ENCODE measurements at regions not wholly inside any gene's neighbourhood (a gene's known extent, or its start where the extent isn't known, plus 50 kb on each side); places are given as distances from the start of the nearest gene placed in this dataset.
"Not testable (repeated sequence)": the region's sequence is repeated elsewhere in the genome, so short reads cannot be mapped to it uniquely, and the experiment has no call there.

DNA sequence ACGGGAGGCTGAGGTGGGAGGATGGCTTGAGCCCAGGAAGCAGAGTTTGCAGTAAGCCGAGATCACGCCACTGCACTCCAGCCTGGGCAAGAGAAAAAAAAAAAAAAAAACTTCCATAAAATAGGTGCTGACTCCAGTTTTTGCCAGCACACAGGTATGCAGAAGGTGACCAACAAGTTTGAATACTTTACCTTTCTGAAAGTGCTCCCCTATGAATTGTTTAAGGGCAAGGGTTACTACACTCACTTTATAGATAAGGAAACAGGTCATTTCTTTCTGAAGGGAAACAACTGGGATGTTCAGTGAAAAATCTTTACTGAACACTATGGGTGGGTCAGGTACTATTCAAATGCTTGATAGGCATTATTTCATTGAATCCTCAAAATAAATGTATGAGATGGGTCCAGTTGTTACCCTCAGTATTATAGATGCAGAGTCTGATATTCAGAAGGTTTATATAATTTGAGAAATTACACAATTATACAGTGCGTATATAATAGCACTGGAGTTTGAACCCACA lies 538.5 kb downstream of the INSC start:
- DNase-seq (ENCODE audit: low read depth), result no peak

DNA sequence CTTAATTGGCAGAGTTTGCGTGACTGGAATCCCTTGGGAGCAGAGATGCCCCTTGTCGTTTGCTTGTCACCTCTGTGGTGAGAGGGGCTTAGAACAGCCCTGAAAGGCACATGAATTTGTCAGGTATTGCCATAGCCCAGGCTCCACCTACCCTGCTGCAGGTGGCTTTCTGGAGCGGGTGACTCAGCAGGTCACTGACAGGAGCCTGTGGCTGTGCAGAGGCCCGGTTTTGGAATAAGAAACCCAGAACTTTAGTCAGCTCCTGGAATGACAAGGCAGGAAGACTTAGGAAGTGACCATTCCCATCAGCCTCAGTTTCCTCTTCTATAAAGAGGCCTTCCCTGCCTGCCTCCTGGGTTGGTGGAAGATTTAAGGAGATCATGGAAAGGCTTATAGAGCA lies 539.7 kb downstream of the INSC start:
- DNase-seq (ENCODE audit: low read depth), result no peak

DNA sequence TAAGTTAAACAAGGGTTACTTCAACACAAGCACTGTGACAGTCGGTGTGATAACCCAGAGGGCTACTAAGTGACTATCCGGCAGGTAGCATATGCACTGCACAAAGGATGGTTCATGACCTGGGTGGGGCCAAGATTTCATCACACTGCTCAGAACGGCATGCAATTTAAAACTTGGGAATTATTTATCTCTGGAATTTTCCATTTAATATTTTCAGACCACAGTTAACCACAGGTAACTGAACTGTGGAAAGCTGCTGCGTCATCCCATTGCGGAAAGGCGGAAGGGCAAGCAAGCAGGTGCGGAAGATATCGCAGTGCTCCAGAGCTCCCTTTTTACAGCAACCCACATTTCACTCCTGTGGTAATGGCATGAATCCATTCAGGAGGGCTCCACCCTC lies 540.8 kb downstream of the INSC start:
- no peak for DNase-seq (ENCODE audit: low read depth)

DNA sequence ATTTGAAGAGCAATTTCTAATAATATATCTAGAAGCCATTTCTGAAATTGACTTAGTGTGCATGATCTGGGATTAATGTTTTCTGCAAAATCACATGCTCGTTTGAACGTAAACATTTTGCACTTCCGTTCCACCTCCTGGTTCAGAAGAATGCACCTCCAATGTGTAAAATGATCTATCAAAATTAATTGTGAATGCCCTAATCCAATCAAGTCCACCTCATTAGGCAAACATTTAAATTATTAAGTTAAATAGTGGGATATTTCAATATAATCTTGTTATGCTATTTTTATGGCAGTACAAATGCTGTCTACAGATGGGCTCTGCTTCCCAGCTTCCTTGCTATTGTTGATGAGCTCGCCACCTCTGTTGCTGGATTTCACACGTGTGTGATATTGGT lies 542.5 kb downstream of the INSC start:
- DNase-seq (ENCODE audit: low read depth), result no peak

DNA sequence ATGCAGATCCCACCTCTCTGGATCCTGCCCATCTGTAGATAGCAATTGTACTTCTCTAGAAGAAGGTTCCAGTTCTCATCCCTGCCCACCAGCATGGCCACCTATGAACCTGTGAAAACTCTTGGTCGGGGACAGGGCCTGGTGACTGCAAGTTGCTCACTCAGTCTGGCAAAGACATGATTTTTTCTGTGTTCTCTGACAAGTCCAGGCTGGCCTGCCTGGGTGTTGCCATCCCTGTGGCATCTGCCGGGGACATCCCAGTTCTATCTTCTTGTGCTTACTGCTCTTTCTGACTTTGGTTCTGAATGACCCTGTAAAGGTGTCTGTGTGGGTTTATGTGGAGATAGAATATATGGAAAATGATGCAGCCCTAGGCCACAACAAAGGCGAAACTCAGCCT lies 545.8 kb downstream of the INSC start:
- no peak for DNase-seq (ENCODE audit: low read depth)

DNA sequence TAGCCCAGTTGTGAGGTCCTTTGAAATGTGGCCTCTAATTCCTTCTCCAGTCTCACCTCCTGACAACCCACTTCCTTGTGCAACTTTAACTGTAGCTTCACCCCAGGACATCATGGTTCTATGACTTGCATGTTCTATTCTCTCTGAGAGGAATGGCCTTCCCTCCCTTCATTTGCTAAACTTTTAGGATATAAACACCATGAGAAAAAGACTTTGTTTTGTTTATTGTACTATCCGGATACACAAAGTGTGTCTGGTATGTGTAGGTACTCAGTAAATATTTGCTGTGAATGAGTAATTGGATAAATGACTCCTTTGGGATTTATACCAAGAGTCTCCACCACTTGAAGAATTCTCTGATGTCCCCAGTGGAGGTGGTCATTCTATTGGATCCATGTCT lies 547.6 kb downstream of the INSC start:
- no peak for DNase-seq (ENCODE audit: low read depth)

DNA sequence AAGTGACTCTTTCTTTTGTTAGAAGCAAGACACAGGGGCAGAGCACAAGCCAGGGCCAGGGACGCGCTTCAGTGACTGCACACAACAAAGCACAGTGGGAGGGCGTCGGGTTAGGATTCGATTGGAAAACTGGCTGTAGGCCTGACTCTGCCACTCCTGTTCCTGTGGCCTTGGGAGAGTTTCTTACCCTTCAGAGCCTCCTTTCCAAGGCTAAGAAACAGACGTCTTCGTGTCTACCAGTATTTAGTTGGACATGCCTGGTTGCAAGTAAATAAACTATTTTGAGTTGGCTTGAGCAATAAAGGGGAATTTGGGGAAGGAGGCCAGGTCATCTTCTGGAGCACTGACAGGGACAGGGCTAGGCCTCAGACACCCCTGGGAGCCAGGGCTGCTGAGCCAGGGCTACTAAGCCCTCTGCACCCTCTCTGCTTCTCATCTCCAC lies 549.1 kb downstream of the INSC start:
- no peak for DNase-seq (ENCODE audit: low read depth)

DNA sequence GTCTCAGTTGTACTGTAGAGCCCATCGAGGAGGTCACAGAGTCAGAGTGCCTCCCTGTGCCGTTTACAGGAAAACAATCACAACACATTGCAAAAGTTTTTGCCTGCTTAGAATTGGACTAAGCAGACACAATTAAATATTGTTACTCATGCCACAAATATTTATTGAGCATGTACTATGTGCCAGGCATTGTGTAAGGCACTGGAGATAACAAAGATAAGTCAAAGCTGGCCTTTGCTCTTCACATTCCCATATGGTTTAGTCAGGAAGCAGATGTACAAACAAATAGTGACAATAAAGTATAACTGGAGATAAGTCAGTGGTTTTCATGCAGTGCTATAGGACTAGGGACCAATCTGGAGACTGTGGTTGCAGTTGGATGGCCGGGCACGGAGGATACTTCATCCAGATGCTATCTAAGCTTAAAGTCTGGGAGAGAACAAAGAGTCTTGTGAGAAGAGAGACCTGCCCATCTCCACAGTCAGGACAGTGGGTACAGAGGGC lies 550.7 kb downstream of the INSC start:
- no peak for DNase-seq (ENCODE audit: low read depth)

DNA sequence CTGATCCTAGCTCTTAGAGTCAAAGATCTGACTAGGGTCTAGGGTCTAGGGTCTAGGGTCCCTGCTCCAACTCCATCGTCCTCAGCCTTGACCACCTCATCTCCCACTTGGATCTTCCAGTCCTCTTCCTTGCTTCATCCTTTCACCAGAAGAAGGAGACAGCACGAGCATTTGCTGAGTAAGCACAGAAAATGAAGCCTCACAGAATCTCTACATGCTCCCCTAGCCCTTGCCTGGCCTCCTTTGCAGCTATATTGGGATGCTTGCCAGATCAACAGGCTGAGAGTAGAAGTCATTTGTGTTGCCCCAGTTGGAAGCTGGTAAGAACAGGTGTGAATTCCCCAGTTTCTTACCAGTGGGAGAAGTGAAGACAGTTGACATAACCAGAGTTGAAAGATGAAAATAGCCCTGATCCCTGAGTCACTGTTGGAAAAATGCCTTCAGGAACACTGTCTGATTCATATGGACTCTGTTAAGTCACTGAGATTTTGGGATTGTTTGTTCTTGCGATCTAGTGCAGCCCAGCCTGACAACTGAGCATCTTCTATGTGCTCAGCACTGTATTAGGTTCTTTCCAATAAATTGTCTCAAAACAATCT lies 552.5 kb downstream of the INSC start:
- no peak for DNase-seq (ENCODE audit: low read depth)

DNA sequence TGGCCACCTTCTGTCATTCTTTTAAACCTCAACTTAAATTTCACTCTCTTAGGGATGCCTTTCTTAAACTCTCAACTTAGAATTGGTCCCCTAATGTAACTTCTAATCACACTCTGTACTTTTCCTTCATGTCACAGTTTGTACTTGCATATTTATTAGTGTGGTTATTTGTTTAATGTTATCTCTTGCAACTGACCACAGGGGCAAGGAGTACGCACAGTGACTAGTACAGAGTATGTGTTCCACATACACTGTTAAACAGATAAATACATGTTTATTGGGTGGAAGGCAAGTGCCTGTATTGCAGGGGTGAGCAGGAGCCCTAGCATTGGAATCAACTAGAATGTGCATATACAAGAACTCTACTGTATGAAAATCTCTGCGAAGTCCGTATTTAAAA lies 554.0 kb downstream of the INSC start:
- no peak for DNase-seq (ENCODE audit: low read depth)

DNA sequence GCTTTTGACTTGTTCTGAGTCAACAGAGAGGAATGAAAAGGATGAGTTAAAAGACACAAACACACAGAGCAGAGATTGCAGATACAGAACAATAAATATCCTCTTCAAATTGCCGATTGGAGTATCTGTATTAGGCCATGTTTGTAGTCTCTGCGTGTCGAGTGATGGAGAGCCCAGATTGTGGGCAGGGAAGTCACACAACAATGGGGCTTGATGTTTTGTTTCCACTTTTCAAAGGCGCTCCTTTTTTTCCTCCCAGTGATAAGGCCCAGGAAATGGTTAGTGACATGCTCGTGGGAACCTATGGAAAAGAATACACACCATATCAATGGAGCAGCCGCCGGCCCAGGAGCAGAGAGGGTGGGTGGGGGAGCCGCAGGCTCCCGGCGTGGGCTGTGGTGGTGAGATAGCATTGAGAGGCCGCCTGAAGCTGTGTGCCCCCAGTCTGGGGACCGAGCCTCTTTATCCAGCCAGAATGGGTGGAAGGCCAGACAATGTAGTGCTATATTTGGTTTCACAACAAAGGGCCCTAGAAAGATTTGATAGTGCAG lies 555.9 kb downstream of the INSC start:
- no peak for DNase-seq (ENCODE audit: low read depth)

DNA sequence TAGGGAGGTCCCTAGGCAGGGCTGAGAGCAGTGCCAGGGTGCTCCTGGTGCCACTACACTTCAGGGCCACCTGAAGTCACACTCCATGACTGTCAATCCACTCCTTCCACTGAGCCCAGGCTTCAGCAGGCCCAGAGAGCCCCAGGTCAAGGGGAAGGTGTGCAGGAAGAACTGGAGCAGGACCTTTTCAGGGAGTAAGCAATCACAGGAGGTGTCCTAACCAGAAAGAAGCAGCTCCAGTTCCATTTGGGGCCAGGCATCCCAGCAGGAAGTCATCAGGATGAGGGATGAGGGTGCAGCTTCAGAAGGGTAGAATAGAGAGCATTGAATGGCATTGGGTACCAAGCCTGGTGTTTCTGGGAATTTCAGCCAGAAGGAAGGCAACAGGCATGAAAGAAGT lies 556.5 kb downstream of the INSC start:
- no peak for DNase-seq (ENCODE audit: low read depth)

DNA sequence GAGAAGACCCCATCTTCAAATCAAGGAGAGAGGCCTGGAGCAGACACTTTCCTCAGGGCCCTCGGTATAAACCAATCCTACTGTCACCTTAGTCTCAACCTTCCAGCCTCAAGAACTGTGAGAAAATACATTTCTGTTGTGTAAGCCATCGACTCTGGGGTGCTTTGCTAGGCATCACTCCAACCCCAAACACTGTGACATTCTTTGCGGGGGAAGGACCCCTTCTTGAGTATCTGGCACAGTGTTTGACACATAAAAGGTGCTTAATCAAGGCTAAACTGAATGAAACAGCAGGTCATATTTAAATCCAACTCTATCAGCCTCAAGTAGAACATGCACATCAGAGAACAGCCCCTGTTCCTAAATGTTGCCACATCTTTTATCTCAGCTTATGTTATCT lies 558.1 kb downstream of the INSC start:
- no peak for DNase-seq (ENCODE audit: low read depth)

DNA sequence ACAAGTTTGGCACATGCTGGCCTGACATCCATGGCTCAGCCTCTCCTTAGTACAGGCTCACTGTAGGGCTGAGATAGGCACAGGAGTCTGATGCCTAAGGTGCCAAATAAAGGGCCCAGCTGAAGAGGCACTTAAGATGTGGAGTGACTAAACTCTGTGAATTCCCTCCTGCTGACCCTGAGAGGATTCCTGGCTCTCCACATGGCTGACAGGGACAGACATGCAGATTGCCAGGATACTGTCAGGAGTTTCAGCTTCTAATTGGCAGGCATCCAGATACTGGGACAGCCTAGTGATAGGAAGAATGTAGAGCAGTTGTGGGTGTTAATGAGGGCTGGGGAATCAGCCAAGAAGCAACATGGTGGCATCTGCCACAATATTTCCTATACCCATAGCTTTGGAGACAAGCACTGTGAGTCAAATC lies 558.7 kb downstream of the INSC start:
- DNase-seq (ENCODE audit: low read depth), result no peak

DNA sequence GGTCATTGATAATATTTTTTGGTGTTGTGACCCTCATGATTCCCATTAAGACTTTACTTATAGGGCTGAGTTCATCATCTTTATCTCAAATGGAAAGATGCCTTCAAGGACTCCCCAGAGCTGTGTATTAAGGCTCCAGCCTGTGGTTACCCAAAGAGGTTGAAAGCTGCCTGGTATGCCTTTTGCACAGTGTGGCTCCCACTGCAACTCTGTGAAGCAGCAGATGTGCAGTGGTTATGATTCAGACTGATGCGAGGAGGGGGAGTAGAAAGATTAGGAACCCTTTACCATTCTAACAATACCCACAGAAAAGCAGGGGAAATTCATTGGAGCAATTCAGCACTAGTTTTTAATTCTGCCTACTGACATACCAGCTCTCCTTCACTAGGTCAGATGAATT lies 560.0 kb downstream of the INSC start:
- no peak for DNase-seq (ENCODE audit: low read depth)

DNA sequence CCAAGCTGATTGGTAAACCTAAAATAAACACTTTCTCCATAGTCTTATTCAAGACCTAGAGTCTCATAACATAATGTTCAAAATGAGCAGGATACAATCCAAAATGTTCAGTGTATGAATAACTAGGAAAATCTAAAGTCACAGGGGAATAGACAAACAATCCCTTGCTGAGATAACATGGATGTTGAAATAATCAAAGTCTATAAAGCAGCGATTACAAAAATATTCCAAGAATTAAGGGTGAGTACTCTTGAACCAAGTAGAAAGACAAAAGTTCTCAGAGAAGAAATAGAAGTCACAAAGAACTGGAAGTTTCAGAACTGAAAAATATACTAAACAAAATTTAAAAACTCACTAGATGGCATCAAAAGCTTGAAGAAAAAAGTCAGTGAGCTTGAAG lies 561.0 kb downstream of the INSC start:
- no peak for DNase-seq (ENCODE audit: low read depth)

DNA sequence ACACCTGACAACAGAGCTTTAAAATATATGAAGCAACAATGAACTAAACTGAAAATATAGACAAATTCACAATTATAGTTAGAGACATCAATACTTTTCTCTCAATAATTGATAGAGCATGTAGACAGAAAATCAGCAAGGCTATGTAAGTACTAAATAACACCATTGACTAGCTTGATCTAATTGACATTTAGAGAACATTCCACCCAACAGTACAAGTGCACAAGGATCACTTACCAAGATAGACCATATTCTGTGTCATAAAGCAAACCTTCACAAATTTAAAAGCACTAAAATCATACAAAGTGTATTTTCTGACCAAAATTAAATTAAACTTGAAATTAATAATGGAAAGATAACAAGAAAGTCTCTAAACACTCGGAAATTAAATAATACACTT lies 562.5 kb downstream of the INSC start:
- DNase-seq (ENCODE audit: low read depth), result no peak

DNA sequence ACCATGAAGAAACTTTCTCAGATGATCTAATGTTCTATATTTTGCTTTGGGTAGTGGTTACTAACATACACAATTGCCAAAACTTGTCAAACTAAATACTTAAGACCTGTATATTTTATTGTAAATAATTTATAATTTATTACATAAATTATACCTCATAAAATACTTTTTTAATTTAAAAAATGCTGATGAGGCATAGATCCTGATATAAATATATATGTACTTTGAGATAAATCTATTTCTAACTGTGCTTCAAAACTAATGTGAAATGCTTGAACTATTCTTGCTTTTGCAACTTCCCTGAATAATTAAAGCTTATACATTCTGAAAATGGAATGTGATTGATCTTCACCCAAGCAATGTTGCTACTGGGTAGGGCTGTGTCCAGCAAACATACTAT lies 568.8 kb downstream of the INSC start:
- DNase-seq (ENCODE audit: low read depth), result no peak

DNA sequence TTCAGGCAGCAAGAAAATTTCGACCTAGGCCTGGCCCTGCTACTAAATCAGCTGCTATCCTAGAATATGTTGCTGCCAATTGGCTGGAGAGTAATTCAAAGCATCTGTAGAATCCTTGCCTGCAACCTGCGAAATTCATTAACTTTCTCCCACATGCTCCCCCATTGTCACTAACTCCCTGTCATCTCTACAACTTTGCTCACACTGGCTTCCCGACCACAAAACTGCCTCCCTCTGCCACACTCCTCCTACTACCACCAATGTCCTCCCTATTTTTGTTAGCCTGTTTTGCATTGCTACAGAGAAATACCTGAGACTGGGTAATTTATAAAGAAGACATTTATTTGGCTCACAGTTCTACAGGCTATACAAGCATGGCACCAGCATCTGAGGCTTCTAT lies 570.6 kb downstream of the INSC start:
- no peak for DNase-seq (ENCODE audit: low read depth)

DNA sequence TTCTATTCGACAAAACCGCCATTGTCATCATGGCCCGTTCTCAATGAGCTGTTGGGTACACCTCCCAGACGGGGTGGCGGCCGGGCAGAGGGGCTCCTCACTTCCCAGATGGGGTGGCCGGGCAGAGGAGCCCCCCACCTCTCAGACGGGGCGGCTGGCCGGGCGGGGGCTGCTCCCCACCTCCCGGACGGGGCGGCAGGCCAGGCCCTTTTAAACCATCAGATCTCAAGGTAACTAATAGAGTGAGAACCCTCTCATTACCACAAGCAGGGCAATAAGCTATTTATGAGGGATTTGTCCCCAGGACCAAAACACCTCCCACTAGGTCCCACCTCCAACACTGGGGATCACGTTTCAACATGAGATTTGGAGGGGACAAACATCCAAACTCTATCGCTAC lies 571.5 kb downstream of the INSC start:
- DNase-seq (ENCODE audit: low read depth), result not testable (repeated sequence)

DNA sequence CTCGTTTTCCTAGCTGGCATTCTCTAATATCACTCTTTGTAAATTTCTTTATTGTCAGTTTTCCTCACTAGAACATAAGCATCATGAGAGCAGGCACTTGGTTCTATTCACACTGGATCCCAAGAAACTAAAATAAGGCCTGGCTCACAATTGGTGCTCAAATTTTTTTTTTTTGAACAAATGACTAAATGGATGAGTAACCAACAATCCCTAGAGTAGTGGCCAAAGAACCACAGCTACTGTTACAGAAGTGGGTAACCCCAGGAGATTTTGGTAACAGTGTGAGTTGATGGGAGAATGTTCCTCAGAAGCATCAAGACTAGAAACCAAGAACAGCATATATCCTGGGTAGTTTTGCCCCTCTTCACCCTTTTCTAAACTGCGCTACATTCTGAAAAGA lies 572.6 kb downstream of the INSC start:
- no peak for DNase-seq (ENCODE audit: low read depth)

DNA sequence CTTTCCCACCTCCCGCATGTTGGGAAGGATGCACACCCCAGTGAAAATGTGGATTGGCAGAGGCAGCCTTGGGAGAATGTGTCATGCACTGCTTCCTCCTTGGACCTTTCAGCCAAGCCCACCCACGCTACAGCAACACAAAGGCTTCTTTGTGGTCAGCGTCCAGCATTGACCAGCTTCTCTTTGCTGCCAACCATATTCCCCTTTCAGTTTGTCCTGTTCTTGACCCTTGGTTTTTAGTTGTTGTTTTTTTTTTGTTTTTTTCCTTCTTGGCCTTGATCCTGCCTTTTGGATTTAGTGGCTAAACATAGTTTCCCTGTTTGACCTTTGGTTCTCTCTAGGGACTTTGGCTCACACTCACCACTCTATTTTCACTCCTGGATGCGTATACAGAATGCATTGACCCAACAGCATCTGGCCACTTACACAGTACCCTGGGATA lies 573.6 kb downstream of the INSC start:
- DNase-seq (ENCODE audit: low read depth), result no peak

DNA sequence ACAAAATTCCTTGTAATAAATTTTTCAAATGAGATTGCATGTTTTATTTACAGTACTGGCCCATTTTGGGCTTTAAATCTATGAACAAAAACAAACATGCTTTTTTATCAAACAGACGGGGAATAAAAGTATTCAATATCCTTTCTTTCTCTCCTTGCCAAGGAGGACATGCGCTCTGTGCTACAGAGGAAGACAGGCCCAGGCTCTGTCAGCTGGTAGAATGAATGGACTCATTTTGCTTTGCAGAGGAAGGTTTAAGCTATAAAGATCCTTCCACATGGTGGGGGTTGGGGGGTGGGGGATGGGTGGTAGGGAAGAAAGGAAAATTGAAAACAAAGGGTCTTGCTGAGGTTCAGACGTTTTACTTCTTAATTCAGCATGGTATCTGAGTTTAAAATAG lies 575.6 kb downstream of the INSC start:
- no peak for DNase-seq (ENCODE audit: low read depth)

DNA sequence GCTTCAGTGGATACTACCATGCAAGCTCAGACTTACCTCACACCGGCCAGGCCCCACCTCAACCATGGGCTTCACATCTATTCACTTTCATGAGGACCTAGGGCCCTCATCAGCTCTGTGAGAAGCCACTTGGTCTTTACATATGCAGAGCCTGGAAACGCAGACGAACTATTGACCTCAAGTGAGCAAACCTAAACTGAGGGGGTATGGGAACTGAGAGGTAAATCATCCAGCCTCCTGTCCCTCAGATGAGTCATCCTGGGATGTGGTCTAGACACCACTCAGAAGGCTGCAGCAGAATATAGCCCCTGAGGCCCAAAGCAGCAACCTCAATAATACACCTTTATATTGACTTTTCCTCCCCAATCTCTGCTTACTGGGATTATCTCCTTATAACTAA lies 578.0 kb downstream of the INSC start:
- no peak for DNase-seq (ENCODE audit: low read depth)
